ENCODE measurements at regions not wholly inside any gene's neighbourhood (a gene's known extent, or its start where the extent isn't known, plus 50 kb on each side); places are given as distances from the start of the nearest gene placed in this dataset.

DNA sequence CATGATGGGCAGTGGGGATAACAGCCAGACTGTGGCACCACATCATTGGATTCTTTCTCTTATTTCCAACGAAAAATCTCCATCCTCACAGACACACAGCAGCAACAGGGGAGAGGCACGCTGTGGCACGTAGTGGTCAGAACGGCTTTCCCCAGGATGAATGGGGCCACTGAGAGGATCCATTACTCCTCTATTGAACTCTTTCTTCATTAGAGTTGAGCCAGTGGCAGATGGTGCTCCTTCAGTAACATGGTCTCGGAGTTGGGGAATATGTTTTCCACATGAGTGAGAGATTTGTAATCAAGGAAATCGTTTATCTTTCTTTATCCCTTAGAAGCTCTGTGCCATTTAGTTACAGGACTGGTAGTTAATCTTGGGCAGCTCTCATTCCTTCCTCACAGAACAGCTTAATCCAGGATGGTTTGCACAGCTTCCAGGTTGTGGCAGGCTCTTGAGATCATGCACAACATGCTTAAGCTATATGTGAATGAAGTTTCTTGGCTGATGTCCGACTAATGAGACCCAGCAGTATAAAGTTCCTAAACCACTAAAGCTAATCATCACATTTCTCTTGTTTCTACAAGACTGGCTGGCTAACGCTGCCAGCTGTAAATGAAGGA is 180.5 kb upstream of the SLC10A2 start:
- H3K4me3 ChIP-seq (ENCODE audit: insufficient read depth, low read length): no peak overlapping the region
- no peaks in the 10 kb centered on the region for H3K27me3 ChIP-seq (ENCODE audit: insufficient read depth, low read length)
- DNase-seq (ENCODE audit: insufficient read length, low spot score, missing footprints): no peak
- H3K4me2 ChIP-seq (ENCODE audit: insufficient read depth, low read length): no peak overlapping the region
- no peaks in the 10 kb centered on the region for H3K4me1 ChIP-seq (ENCODE audit: insufficient read depth, low read length)
- no peak overlapping the region for H2AFZ ChIP-seq (ENCODE audit: low read length)
- H3K79me2 ChIP-seq (ENCODE audit: insufficient read depth, low read length): no peaks in the 10 kb centered on the region
- no peak for TF ChIP-seq CTCF (IDR thresholded peaks at IDR 0.05; ENCODE audit: extremely low read depth, low read depth, low read length)
- no peaks in the 10 kb centered on the region for H4K20me1 ChIP-seq (ENCODE audit: insufficient read depth, low read length)
- no peak overlapping the region for H3K27ac ChIP-seq (ENCODE audit: low read depth, low read length)
- H3K9me3 ChIP-seq (ENCODE audit: low read depth, low read length): peaks cover 2% of the 10 kb centered on the region
- no peaks in the 10 kb centered on the region for H3K36me3 ChIP-seq (ENCODE audit: insufficient read depth, low read length)

DNA sequence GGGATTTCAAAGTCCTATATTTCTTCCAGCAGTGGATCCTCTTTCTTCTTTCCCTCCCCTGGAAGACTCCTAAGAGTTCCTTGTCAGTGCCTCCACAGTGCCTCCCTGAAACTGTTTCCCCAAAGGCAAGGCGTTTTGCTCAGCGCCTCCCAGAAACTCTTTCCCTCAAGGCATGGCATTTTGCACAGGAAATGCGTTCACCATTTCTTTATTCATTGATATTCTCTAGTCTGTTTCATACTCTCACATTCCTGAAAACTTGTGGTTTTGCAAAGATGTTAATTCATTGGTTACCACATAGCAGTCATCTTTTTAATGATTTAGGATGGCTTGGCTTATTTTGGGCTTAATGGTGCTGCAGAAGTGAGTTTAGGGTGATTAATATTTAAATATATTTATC is 177.3 kb upstream of the SLC10A2 start:
- H3K4me2 ChIP-seq (ENCODE audit: insufficient read depth, low read length): no peak overlapping the region
- no peak for DNase-seq (ENCODE audit: insufficient read length, low spot score, missing footprints)
- H3K9me3 ChIP-seq (ENCODE audit: low read depth, low read length): peaks cover 2% of the 10 kb centered on the region
- no peaks in the 10 kb centered on the region for H3K79me2 ChIP-seq (ENCODE audit: insufficient read depth, low read length)
- H2AFZ ChIP-seq (ENCODE audit: low read length): no peak overlapping the region
- H3K27ac ChIP-seq (ENCODE audit: low read depth, low read length): no peak overlapping the region
- H4K20me1 ChIP-seq (ENCODE audit: insufficient read depth, low read length): no peaks in the 10 kb centered on the region
- no peaks in the 10 kb centered on the region for H3K36me3 ChIP-seq (ENCODE audit: insufficient read depth, low read length)
- TF ChIP-seq CTCF (IDR thresholded peaks at IDR 0.05; ENCODE audit: extremely low read depth, low read depth, low read length): no peak
- no peak overlapping the region for H3K4me3 ChIP-seq (ENCODE audit: insufficient read depth, low read length)
- H3K4me1 ChIP-seq (ENCODE audit: insufficient read depth, low read length): no peaks in the 10 kb centered on the region
- H3K27me3 ChIP-seq (ENCODE audit: insufficient read depth, low read length): no peaks in the 10 kb centered on the region

GRCh38 chr13:103238441-103238840 is 172.2 kb upstream of the SLC10A2 start:
- H3K9me3 ChIP-seq (ENCODE audit: low read depth, low read length): no peaks in the 10 kb centered on the region
- H4K20me1 ChIP-seq (ENCODE audit: insufficient read depth, low read length): no peaks in the 10 kb centered on the region

DNA sequence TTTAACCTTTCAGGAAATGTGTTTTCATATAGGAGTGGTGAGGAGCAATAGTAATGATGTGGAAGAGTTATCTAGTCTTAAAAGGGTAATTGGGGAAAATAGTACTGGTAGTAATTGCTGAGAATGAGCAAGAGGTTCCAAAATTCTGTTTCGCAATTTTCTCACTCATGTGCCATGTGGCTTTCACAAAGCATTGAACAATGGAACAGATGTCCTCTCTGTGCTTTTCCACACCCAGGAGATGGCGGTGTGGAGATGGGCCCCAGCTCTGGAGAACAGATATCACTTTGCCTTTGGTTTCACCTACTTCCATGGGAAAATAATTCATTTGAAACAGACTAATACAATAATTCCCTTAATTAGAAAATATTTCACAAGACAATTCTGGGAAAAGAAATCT is 170.0 kb upstream of the SLC10A2 start:
- DNase-seq (ENCODE audit: insufficient read length, low spot score, missing footprints): no peak

More at GRCh38 chr13:103238441-103238840, 172.2 kb upstream of the SLC10A2 start:
- Histone ChIP-seq H3K4me3 (ENCODE audit: insufficient read depth, low read length) (no peak overlapping the region), H3K4me2 (ENCODE audit: insufficient read depth, low read length) (no peak overlapping the region), H3K4me1 (ENCODE audit: insufficient read depth, low read length) (no peaks in the 10 kb centered on the region), H3K27ac (ENCODE audit: low read depth, low read length) (no peak overlapping the region), H3K27me3 (ENCODE audit: insufficient read depth, low read length) (no peaks in the 10 kb centered on the region), H2AFZ (ENCODE audit: low read length) (no peak overlapping the region), H3K36me3 (ENCODE audit: insufficient read depth, low read length) (no peaks in the 10 kb centered on the region), H3K79me2 (ENCODE audit: insufficient read depth, low read length) (no peaks in the 10 kb centered on the region)
- DNase-seq (ENCODE audit: insufficient read length, low spot score, missing footprints): no peak
- no peak for TF ChIP-seq CTCF (IDR thresholded peaks at IDR 0.05; ENCODE audit: extremely low read depth, low read depth, low read length)

More for the DNA sequence above, 170.0 kb upstream of the SLC10A2 start:
- no peaks in the 10 kb centered on the region for H3K36me3 ChIP-seq (ENCODE audit: insufficient read depth, low read length)
- no peaks in the 10 kb centered on the region for H4K20me1 ChIP-seq (ENCODE audit: insufficient read depth, low read length)
- no peak for TF ChIP-seq CTCF (IDR thresholded peaks at IDR 0.05; ENCODE audit: extremely low read depth, low read depth, low read length)
- no peaks in the 10 kb centered on the region for H3K27me3 ChIP-seq (ENCODE audit: insufficient read depth, low read length)
- no peak overlapping the region for H2AFZ ChIP-seq (ENCODE audit: low read length)
- no peaks in the 10 kb centered on the region for H3K4me1 ChIP-seq (ENCODE audit: insufficient read depth, low read length)
- no peaks in the 10 kb centered on the region for H3K9me3 ChIP-seq (ENCODE audit: low read depth, low read length)
- no peak overlapping the region for H3K4me3 ChIP-seq (ENCODE audit: insufficient read depth, low read length)
- H3K27ac ChIP-seq (ENCODE audit: low read depth, low read length): no peak overlapping the region
- H3K79me2 ChIP-seq (ENCODE audit: insufficient read depth, low read length): no peaks in the 10 kb centered on the region
- H3K4me2 ChIP-seq (ENCODE audit: insufficient read depth, low read length): no peak overlapping the region

Data from osteoblast (primary cell).